HEK293 (cell line): ENCODE measurements at regions not wholly inside any gene's neighbourhood (a gene's known extent, or its start where the extent isn't known, plus 50 kb on each side); places are given as distances from the start of the nearest gene placed in this dataset.

Experiments
- CTCF ChIA-PET: fragments of 350-600 bp; formaldehyde crosslinking; extraction: SDS; loops from one replicate; lab custom pipeline; 2021; ENCODE audit warnings: antibody characterized with exemption; lab: Yijun Ruan, JAX
- POLR2A ChIA-PET: fragments of 300-600 bp; formaldehyde crosslinking; extraction: SDS; loops from one replicate; lab custom pipeline; 2020; ENCODE audit warnings: antibody characterized with exemption, inconsistent platforms; lab: Yijun Ruan, JAX
- H3K27ac ChIP-seq: fragments of 200-500 bp; sonication (Bioruptor generic); 2 replicates; pipeline ENCODE4 v1.5.1; 2014; ENCODE audit warnings: low read depth, low read length, control low read depth, inconsistent platforms; ENCODE audit errors: extremely low read depth
- H3K36me3 ChIP-seq, 2 experiments: fragments of 200-500 bp in 1 of 2; sonication (Bioruptor generic) in 1 of 2; 1 replicate in 1 of 2; 2 replicates in 1 of 2; pipeline ENCODE4 v1.5.1; 2014 to 2017; ENCODE audit warnings: inconsistent platforms in 2 of 2, low read length in 2 of 2; ENCODE audit not compliant: control insufficient read depth in 2 of 2, insufficient read depth in 1 of 2
- H3K4me1 ChIP-seq: fragments of 200-500 bp; sonication (Bioruptor generic); 2 replicates; pipeline ENCODE4 v1.5.1; 2014; ENCODE audit warnings: mild to moderate bottlenecking, low read length, inconsistent platforms; ENCODE audit not compliant: control insufficient read depth, insufficient read depth
- H3K4me3 ChIP-seq: 2 replicates; pipeline ENCODE4 v1.5.1; 2011; ENCODE audit warnings: low read depth, mild to moderate bottlenecking, control low read depth, low read length, moderate library complexity
- H3K9me3 ChIP-seq: fragments of 200-500 bp; sonication (Bioruptor generic); 2 replicates; pipeline ENCODE4 v1.5.1; 2014; ENCODE audit warnings: low read depth, low read length, inconsistent platforms; ENCODE audit not compliant: control insufficient read depth, insufficient read depth
- REPIN1 ChIP-seq: fragments of 450-650 bp; formaldehyde crosslinking; IDR thresholded peaks from 2 replicates; pipeline ENCODE4 v1.5.1; 2017; ENCODE audit warnings: missing biosample characterization, missing genetic modification characterization, low read depth
- REST ChIP-seq: fragments of 450-650 bp; formaldehyde crosslinking; IDR thresholded peaks from 2 replicates; pipeline ENCODE4 v1.5.1; 2016; ENCODE audit warnings: missing biosample characterization, missing genetic modification characterization
- ZNF311 ChIP-seq: fragments of 450-650 bp; formaldehyde crosslinking; IDR thresholded peaks from 2 replicates; pipeline ENCODE4 v1.5.1; 2017; ENCODE audit warnings: missing biosample characterization, missing genetic modification characterization, borderline replicate concordance
- ZNF362 ChIP-seq: fragments of 450-650 bp; formaldehyde crosslinking; IDR thresholded peaks from 2 replicates; pipeline ENCODE4 v1.5.1; 2016; ENCODE audit warnings: missing biosample characterization, missing genetic modification characterization
- ZNF37A ChIP-seq: fragments of 450-650 bp; IDR thresholded peaks from 2 replicates; pipeline ENCODE4 v1.5.1; 2018; ENCODE audit warnings: missing biosample characterization, missing genetic modification characterization
- ZNF416 ChIP-seq: fragments of 450-650 bp; formaldehyde crosslinking; IDR thresholded peaks from 2 replicates; pipeline ENCODE4 v1.5.1; 2016; ENCODE audit warnings: missing biosample characterization, missing genetic modification characterization
- ZNF518A ChIP-seq: fragments of 450-650 bp; formaldehyde crosslinking; conservative IDR thresholded peaks from 2 replicates; pipeline ENCODE4 v1.5.1; 2016; ENCODE audit warnings: low read depth, missing biosample characterization, missing genetic modification characterization
- ZNF701 ChIP-seq: fragments of 450-650 bp; formaldehyde crosslinking; IDR thresholded peaks from 2 replicates; pipeline ENCODE4 v1.5.1; 2016; ENCODE audit warnings: missing biosample characterization, missing genetic modification characterization
- ZNF837 ChIP-seq: fragments of 450-650 bp; formaldehyde crosslinking; IDR thresholded peaks from 2 replicates; pipeline ENCODE4 v1.5.1; 2016; ENCODE audit warnings: missing biosample characterization, missing genetic modification characterization
- TF ChIP-seq, protein P1 (sequence below): fragments of 450-650 bp; formaldehyde crosslinking; IDR thresholded peaks from 2 replicates; pipeline ENCODE4 v1.5.1; 2016; ENCODE audit warnings: missing biosample characterization, missing genetic modification characterization
- TF ChIP-seq, protein P2 (sequence below): fragments of 450-650 bp; formaldehyde crosslinking; IDR thresholded peaks from 2 replicates; pipeline ENCODE4 v1.5.1; 2016; ENCODE audit warnings: missing biosample characterization, missing genetic modification characterization

- no peak overlapping the region for H3K4me3 ChIP-seq
- no peaks in the 10 kb centered on the region for H3K4me1 ChIP-seq
- no peaks in the 10 kb centered on the region for H3K36me3 ChIP-seq
- POLR2A ChIA-PET = no interaction called here
- CTCF ChIA-PET = no interaction called here
- no peak overlapping the region for H3K27ac ChIP-seq
- TF ChIP-seq ZNF416 (tag by site-specific recombination) (no peak), ZNF362 (tag by site-specific recombination) (no peak), ZNF518A (no peak), REPIN1 (tag by site-specific recombination) (no peak), ZNF311 (tag by site-specific recombination) (no peak), ZNF37A (tag by site-specific recombination) (no peak), REST (tag by site-specific recombination) (no peak)
- TF ChIP-seq, protein P1, sequence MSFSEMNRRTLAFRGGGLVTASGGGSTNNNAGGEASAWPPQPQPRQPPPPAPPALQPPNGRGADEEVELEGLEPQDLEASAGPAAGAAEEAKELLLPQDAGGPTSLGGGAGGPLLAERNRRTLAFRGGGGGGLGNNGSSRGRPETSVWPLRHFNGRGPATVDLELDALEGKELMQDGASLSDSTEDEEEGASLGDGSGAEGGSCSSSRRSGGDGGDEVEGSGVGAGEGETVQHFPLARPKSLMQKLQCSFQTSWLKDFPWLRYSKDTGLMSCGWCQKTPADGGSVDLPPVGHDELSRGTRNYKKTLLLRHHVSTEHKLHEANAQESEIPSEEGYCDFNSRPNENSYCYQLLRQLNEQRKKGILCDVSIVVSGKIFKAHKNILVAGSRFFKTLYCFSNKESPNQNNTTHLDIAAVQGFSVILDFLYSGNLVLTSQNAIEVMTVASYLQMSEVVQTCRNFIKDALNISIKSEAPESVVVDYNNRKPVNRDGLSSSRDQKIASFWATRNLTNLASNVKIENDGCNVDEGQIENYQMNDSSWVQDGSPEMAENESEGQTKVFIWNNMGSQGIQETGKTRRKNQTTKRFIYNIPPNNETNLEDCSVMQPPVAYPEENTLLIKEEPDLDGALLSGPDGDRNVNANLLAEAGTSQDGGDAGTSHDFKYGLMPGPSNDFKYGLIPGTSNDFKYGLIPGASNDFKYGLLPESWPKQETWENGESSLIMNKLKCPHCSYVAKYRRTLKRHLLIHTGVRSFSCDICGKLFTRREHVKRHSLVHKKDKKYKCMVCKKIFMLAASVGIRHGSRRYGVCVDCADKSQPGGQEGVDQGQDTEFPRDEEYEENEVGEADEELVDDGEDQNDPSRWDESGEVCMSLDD (tag by site-specific recombination) = no peak
- TF ChIP-seq, protein P2, sequence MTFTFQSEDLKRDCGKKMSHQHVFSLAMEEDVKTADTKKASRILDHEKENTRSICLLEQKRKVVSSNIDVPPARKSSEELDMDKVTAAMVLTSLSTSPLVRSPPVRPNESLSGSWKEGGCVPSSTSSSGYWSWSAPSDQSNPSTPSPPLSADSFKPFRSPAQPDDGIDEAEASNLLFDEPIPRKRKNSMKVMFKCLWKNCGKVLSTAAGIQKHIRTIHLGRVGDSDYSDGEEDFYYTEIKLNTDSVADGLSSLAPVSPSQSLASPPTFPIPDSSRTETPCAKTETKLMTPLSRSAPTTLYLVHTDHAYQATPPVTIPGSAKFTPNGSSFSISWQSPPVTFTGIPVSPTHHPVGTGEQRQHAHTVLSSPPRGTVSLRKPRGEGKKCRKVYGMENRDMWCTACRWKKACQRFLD = no peak
- no peaks in the 10 kb centered on the region for H3K9me3 ChIP-seq
Observed at GRCh38 chr3:176426371-176426770, 770.9 kb downstream of the TBL1XR1 start.

GRCh38 chr3:176416870-176417269 is 780.4 kb downstream of the TBL1XR1 start:
- TF ChIP-seq ZNF837 (tag by site-specific recombination) = no peak
- TF ChIP-seq ZNF701 (tag by site-specific recombination) = no peak
- POLR2A ChIA-PET = no interaction called here
- H3K9me3 ChIP-seq = no peaks in the 10 kb centered on the region

More at GRCh38 chr3:176416870-176417269, 780.4 kb downstream of the TBL1XR1 start:
- no peaks in the 10 kb centered on the region for H3K36me3 ChIP-seq
- H3K4me3 ChIP-seq = no peak overlapping the region
- no peak overlapping the region for H3K27ac ChIP-seq
- CTCF ChIA-PET = interaction anchor here (1.8 kb wide), 1 partner anchor 13 kb away, joined by 6 read pairs; no protein-coding TSS in a partner anchor
- no peaks in the 10 kb centered on the region for H3K4me1 ChIP-seq
